IMR-90 (cell line): ENCODE measurements at regions not wholly inside any gene's neighbourhood (a gene's known extent, or its start where the extent isn't known, plus 50 kb on each side); places are given as distances from the start of the nearest gene placed in this dataset.
"Not testable (repeated sequence)": the region's sequence is repeated elsewhere in the genome, so short reads cannot be mapped to it uniquely, and the experiment has no call there.

Experiments used
- ATAC-seq: fragments of 200-7000 bp; cut with Tn5 transposase; 2 replicates; pipeline ENCODE4 v1.9.1; 2020; ENCODE audit warnings: low read depth, mild to moderate bottlenecking, moderate library complexity
- BruUV-seq: library from RNA; stranded (reverse); fragments of 400-500 nt; replicated peaks from 2 replicates; lab custom pipeline; 2021; lab: Mats Ljungman, UMichigan
- CTCF ChIA-PET: fragments of 300-600 bp; formaldehyde crosslinking; extraction: SDS; loops from one replicate; lab custom pipeline; 2021; ENCODE audit warnings: antibody characterized with exemption; lab: Yijun Ruan, JAX
- POLR2A ChIA-PET: fragments of 300-600 bp; sonication (Branson Sonifier 250); formaldehyde crosslinking; loops from one replicate; lab custom pipeline; 2022; ENCODE audit warnings: antibody characterized with exemption; ENCODE audit not compliant: unreplicated experiment; lab: Charles Lee
- DNase-seq: peaks from one replicate; pipeline ENCODE4 v3.0.0; 2013
- H2AFZ ChIP-seq: replicated peaks from 2 replicates; pipeline ENCODE3; 2013; ENCODE audit warnings: low read length, mild to moderate bottlenecking; ENCODE audit not compliant: poor library complexity
- H2AK5ac ChIP-seq: 2 replicates; pipeline ENCODE4 v1.6.1; 2013; ENCODE audit warnings: low read depth, low read length, inconsistent platforms
- H2AK9ac ChIP-seq: replicated peaks from 2 replicates; pipeline ENCODE3; 2013; ENCODE audit warnings: mild to moderate bottlenecking, low read depth, low read length, moderate library complexity; ENCODE audit not compliant: poor library complexity
- H2BK120ac ChIP-seq: 2 replicates; pipeline ENCODE4 v1.6.1; 2013; ENCODE audit warnings: low read depth, low read length, inconsistent platforms
- H2BK15ac ChIP-seq: 3 replicates; pipeline ENCODE4 v1.6.1; 2013; ENCODE audit warnings: low read depth, low read length, inconsistent platforms
- H2BK20ac ChIP-seq: 2 replicates; pipeline ENCODE4 v1.6.1; 2013; ENCODE audit warnings: low read depth, mild to moderate bottlenecking, inconsistent platforms, low read length, moderate library complexity
- H2BK5ac ChIP-seq: 2 replicates; pipeline ENCODE4 v1.6.1; 2013; ENCODE audit warnings: mild to moderate bottlenecking, low read depth, low read length, inconsistent platforms; ENCODE audit not compliant: poor library complexity, severe bottlenecking
- H3K14ac ChIP-seq: replicated peaks from 2 replicates; pipeline ENCODE4 v1.6.1; 2013; ENCODE audit warnings: low read depth, low read length, inconsistent platforms
- H3K18ac ChIP-seq: 2 replicates; pipeline ENCODE4 v1.6.1; 2013; ENCODE audit warnings: low read depth, low read length, control low read depth
- H3K23ac ChIP-seq: 2 replicates; pipeline ENCODE4 v1.6.1; 2013; ENCODE audit warnings: low read depth, low read length, inconsistent platforms
- H3K27ac ChIP-seq: 2 replicates; pipeline ENCODE4 v1.5.1; 2013; ENCODE audit warnings: mild to moderate bottlenecking, control low read depth, low read length; ENCODE audit not compliant: insufficient read depth
- H3K27me3 ChIP-seq: 2 replicates; pipeline ENCODE4 v1.6.1; 2013; ENCODE audit warnings: low read length; ENCODE audit not compliant: control insufficient read depth, insufficient read depth
- H3K36me3 ChIP-seq: 2 replicates; pipeline ENCODE4 v1.6.1; 2013; ENCODE audit warnings: low read length, mixed read lengths; ENCODE audit not compliant: control insufficient read depth, insufficient read depth
- H3K4ac ChIP-seq: 2 replicates; pipeline ENCODE4 v1.6.1; 2013; ENCODE audit warnings: low read depth, low read length, inconsistent platforms
- H3K4me1 ChIP-seq: 2 replicates; pipeline ENCODE4 v1.6.1; 2013; ENCODE audit warnings: low read length, mixed read lengths; ENCODE audit not compliant: control insufficient read depth, insufficient read depth
- H3K4me2 ChIP-seq: 2 replicates; pipeline ENCODE4 v1.6.1; 2013; ENCODE audit warnings: low read depth, mild to moderate bottlenecking, control low read depth, low read length, moderate library complexity
- H3K4me3 ChIP-seq: 2 replicates; pipeline ENCODE4 v1.5.1; 2013; ENCODE audit warnings: low read depth, mild to moderate bottlenecking, control low read depth, low read length, moderate library complexity; ENCODE audit not compliant: insufficient read depth
- H3K56ac ChIP-seq: 2 replicates; pipeline ENCODE4 v1.6.1; 2013; ENCODE audit warnings: low read length, inconsistent platforms; ENCODE audit not compliant: insufficient read depth; ENCODE audit errors: extremely low read depth
- H3K79me1 ChIP-seq, 2 experiments: 2 replicates each; pipeline ENCODE4 v1.6.1; 2013; ENCODE audit warnings: low read length in 2 of 2, inconsistent platforms in 1 of 2, low read depth in 1 of 2
- H3K9ac ChIP-seq: 2 replicates; pipeline ENCODE4 v1.6.1; 2013; ENCODE audit warnings: low read depth, low read length, control low read depth
- H3K9me1 ChIP-seq: 2 replicates; pipeline ENCODE4 v1.6.1; 2013; ENCODE audit warnings: low read length, inconsistent platforms; ENCODE audit not compliant: insufficient read depth
- H3K9me3 ChIP-seq: 2 replicates; pipeline ENCODE4 v1.6.1; 2013; ENCODE audit warnings: low read length; ENCODE audit not compliant: control insufficient read depth, insufficient read depth
- H4K20me1 ChIP-seq: 2 replicates; pipeline ENCODE4 v1.6.1; 2013; ENCODE audit warnings: low read length, inconsistent platforms; ENCODE audit not compliant: insufficient read depth
- H4K5ac ChIP-seq: 2 replicates; pipeline ENCODE4 v1.6.1; 2013; ENCODE audit warnings: mild to moderate bottlenecking, low read depth, low read length, control low read depth
- H4K8ac ChIP-seq, 2 experiments: 2 replicates each; pipeline ENCODE4 v1.6.1; 2013; ENCODE audit warnings: low read depth in 2 of 2, low read length in 2 of 2, control low read depth in 1 of 2, inconsistent platforms in 1 of 2
- H4K91ac ChIP-seq: 2 replicates; pipeline ENCODE4 v1.6.1; 2013; ENCODE audit warnings: low read depth, low read length, inconsistent platforms; ENCODE audit not compliant: insufficient read depth
- CHD1 ChIP-seq: IDR thresholded peaks from 2 replicates; pipeline ENCODE4 v1.6.1; 2012; ENCODE audit warnings: low read depth, low read length, improper control_type of control experiment
- WGBS, 2 experiments: methylation state at CpG; one replicate each; pipeline versions ENCODE4 v1.1.5 to v1.1.7; 2013; ENCODE audit warnings: missing lambda C conversion rate in 2 of 2; ENCODE audit not compliant: insufficient read length in 1 of 2; ENCODE audit errors: extremely low coverage in 2 of 2; 5-methylcytosine and 5-hydroxymethylcytosine counted together
- dilution Hi-C: fragments of 300-500 bp; cut with HindIII; formaldehyde crosslinking; loops from one replicate; pipeline ENCODE4 v1.14.3; 2018; ENCODE audit warnings: low sequenced_read_pairs; ENCODE audit not compliant: unreplicated experiment
- in situ Hi-C: fragments of 300-500 bp; cut with MboI; formaldehyde crosslinking; loops from 3 replicates; pipeline ENCODE4 v1.14.3; 2019; ENCODE audit warnings: low sequenced_read_pairs, inconsistent platforms, mixed read lengths
- intact Hi-C: fragments of 100-400 bp; cut with micrococcal nuclease; formaldehyde crosslinking; loops from 2 replicates; pipeline ENCODE4 v1.10.0; 2022

GRCh38 chr4:160570271-160570670 is 1467.4 kb downstream of the RAPGEF2 start:
- CTCF ChIA-PET, result no interaction called here
- dilution Hi-C loops, result no loop called here

GRCh38 chr4:160574272-160574671 is 1471.4 kb downstream of the RAPGEF2 start:
- in situ Hi-C loops, H2BK20ac ChIP-seq, H4K5ac ChIP-seq, H4K20me1 ChIP-seq, H2AFZ ChIP-seq, H3K23ac ChIP-seq, H3K79me1 ChIP-seq, H3K56ac ChIP-seq, H3K4me2 ChIP-seq, H2AK9ac ChIP-seq, H3K9me3 ChIP-seq, CTCF ChIA-PET, POLR2A ChIA-PET, H4K91ac ChIP-seq, H3K27ac ChIP-seq, intact Hi-C loops, H2BK5ac ChIP-seq, H3K18ac ChIP-seq, H3K36me3 ChIP-seq, H3K9me1 ChIP-seq, H3K14ac ChIP-seq, dilution Hi-C loops, H3K4me1 ChIP-seq, H3K4me3 ChIP-seq, H2BK120ac ChIP-seq, DNase-seq, H3K27me3 ChIP-seq, H3K4ac ChIP-seq, BruUV-seq, H2BK15ac ChIP-seq, H2AK5ac ChIP-seq, H3K9ac ChIP-seq, H4K8ac ChIP-seq, ATAC-seq: not testable (repeated sequence)
- WGBS, 2 experiments, result no CpG with 5 or more reads among the region's 18 CpGs

More at GRCh38 chr4:160570271-160570670, 1467.4 kb downstream of the RAPGEF2 start:
- no peak overlapping the region for H2BK15ac ChIP-seq
- H3K18ac ChIP-seq, result no peak overlapping the region
- H3K27ac ChIP-seq, result no peak overlapping the region
- H2AK5ac ChIP-seq, result no peak overlapping the region
- no peak overlapping the region for H4K91ac ChIP-seq
- no peak overlapping the region for H2AK9ac ChIP-seq
- no peak overlapping the region for H2BK20ac ChIP-seq
- H3K79me1 ChIP-seq, result no peaks in the 10 kb centered on the region
- no peak overlapping the region for H2BK120ac ChIP-seq
- no peak overlapping the region for H3K23ac ChIP-seq
- in situ Hi-C loops, result no loop called here
- H3K9me3 ChIP-seq, result peaks cover 3% of the 10 kb centered on the region; the same call in 1 of the 2 replicates
- H4K5ac ChIP-seq, result no peak overlapping the region
- POLR2A ChIA-PET, result no interaction called here
- no peak overlapping the region for H3K4me2 ChIP-seq
- H3K9me1 ChIP-seq, result no peaks in the 10 kb centered on the region
- DNase-seq (no peak), ATAC-seq (no peak)
- H4K8ac ChIP-seq, result no peak overlapping the region
- H3K56ac ChIP-seq, result no peak overlapping the region
- H2BK5ac ChIP-seq, result no peak overlapping the region
- no TSS peak for BruUV-seq
- H4K20me1 ChIP-seq, result no peaks in the 10 kb centered on the region
- TF ChIP-seq CHD1, result no peak
- no peaks in the 10 kb centered on the region for H3K27me3 ChIP-seq
- H3K4me3 ChIP-seq, result no peak overlapping the region
- intact Hi-C loops, result no loop called here
- no peaks in the 10 kb centered on the region for H3K36me3 ChIP-seq
- no peak overlapping the region for H2AFZ ChIP-seq
- no peak overlapping the region for H3K9ac ChIP-seq
- H3K4me1 ChIP-seq, result no peaks in the 10 kb centered on the region
- no peak overlapping the region for H3K4ac ChIP-seq
- H3K14ac ChIP-seq, result no peak overlapping the region
